Sigmoid colon (tissue), 4 donors: ENCODE measurements at regions not wholly inside any gene's neighbourhood (a gene's known extent, or its start where the extent isn't known, plus 50 kb on each side); places are given as distances from the start of the nearest gene placed in this dataset.

ENCODE experiments used
- CTCF ChIP-seq, 4 experiments: fragments of 450-650 bp in 3 of 4; fragments of 200-600 bp in 1 of 4; IDR thresholded peaks; one replicate each; pipeline ENCODE4 v1.5.1; 2016 to 2019; ENCODE audit warnings: antibody characterized with exemption in 4 of 4, mild to moderate bottlenecking in 3 of 4, moderate library complexity in 2 of 4
- POLR2A ChIP-seq, 2 donors: fragments of 450-650 bp; IDR thresholded peaks; one replicate each; pipeline ENCODE4 v1.6.1; 2016; ENCODE audit warnings: antibody characterized with exemption in 2 of 2, mild to moderate bottlenecking in 2 of 2, moderate library complexity in 2 of 2
- POLR2AphosphoS5 ChIP-seq, 4 donors: sonication (generic); formaldehyde crosslinking; IDR thresholded peaks; one replicate each; pipeline ENCODE4 v1.6.1; 2017; ENCODE audit warnings: antibody characterized with exemption in 4 of 4

GRCh38 chr7:26599982-26600381 is 264.4 kb downstream of the SKAP2 start:
- no peak for TF ChIP-seq CTCF (IDR thresholded peaks at IDR 0.05)
- no peak for TF ChIP-seq POLR2A (IDR thresholded peaks at IDR 0.05)
- TF ChIP-seq POLR2AphosphoS5 (IDR thresholded peaks at IDR 0.05) = no peak
